H9 (cell line): ENCODE measurements at regions not wholly inside any gene's neighbourhood (a gene's known extent, or its start where the extent isn't known, plus 50 kb on each side); places are given as distances from the start of the nearest gene placed in this dataset.

Source experiments
- DNase-seq: peaks from one replicate; pipeline ENCODE4 v3.0.0-alpha.2; 2017
- H2AFZ ChIP-seq: one replicate; pipeline ENCODE4 v1.6.1; 2013; ENCODE audit warnings: mild to moderate bottlenecking, low read length, control low read depth, moderate library complexity
- H2AK5ac ChIP-seq: 2 replicates; pipeline ENCODE4 v1.6.1; 2013; ENCODE audit warnings: low read length, control low read depth, mixed read lengths; ENCODE audit not compliant: insufficient read length
- H2BK120ac ChIP-seq: one replicate; pipeline ENCODE4 v1.6.1; 2013; ENCODE audit warnings: low read depth, mild to moderate bottlenecking, low read length, control low read depth, inconsistent platforms; ENCODE audit not compliant: poor library complexity, severe bottlenecking
- H2BK12ac ChIP-seq: 2 replicates; pipeline ENCODE4 v1.6.1; 2013; ENCODE audit warnings: low read length, control low read depth, mixed read lengths, low read depth; ENCODE audit not compliant: insufficient read length
- H2BK15ac ChIP-seq: 2 replicates; pipeline ENCODE4 v1.6.1; 2013; ENCODE audit warnings: low read depth, low read length, control low read depth
- H2BK20ac ChIP-seq: one replicate; pipeline ENCODE4 v1.6.1; 2013; ENCODE audit warnings: low read depth, mild to moderate bottlenecking, low read length, control low read depth, inconsistent platforms; ENCODE audit not compliant: poor library complexity, severe bottlenecking
- H2BK5ac ChIP-seq: 2 replicates; pipeline ENCODE4 v1.6.1; 2013; ENCODE audit warnings: low read length, control low read depth, mixed read lengths; ENCODE audit not compliant: insufficient read length
- H3K14ac ChIP-seq: 2 replicates; pipeline ENCODE4 v1.6.1; 2013; ENCODE audit warnings: low read length, control low read depth; ENCODE audit not compliant: insufficient read depth
- H3K18ac ChIP-seq: 2 replicates; pipeline ENCODE4 v1.6.1; 2013; ENCODE audit warnings: low read depth, mild to moderate bottlenecking, mixed read lengths, low read length, control low read depth; ENCODE audit not compliant: insufficient read length
- H3K23ac ChIP-seq: 2 replicates; pipeline ENCODE4 v1.6.1; 2013; ENCODE audit warnings: low read length, control low read depth, mixed read lengths, low read depth; ENCODE audit not compliant: insufficient read length
- H3K23me2 ChIP-seq: 2 replicates; pipeline ENCODE4 v1.6.1; 2013; ENCODE audit warnings: low read depth, mild to moderate bottlenecking, mixed read lengths, low read length, control low read depth; ENCODE audit not compliant: insufficient read length, poor library complexity, severe bottlenecking
- H3K27ac ChIP-seq: 2 replicates; pipeline ENCODE4 v1.5.1; 2013; ENCODE audit warnings: low read length, control low read depth, mixed read lengths, low read depth; ENCODE audit not compliant: insufficient read length
- H3K27me3 ChIP-seq: 2 replicates; pipeline ENCODE4 v1.6.1; 2013; ENCODE audit warnings: low read length, control low read depth, inconsistent platforms; ENCODE audit not compliant: insufficient read depth
- H3K4ac ChIP-seq: 2 replicates; pipeline ENCODE4 v1.6.1; 2013; ENCODE audit warnings: low read depth, mild to moderate bottlenecking, control low read depth, inconsistent platforms, low read length, moderate library complexity
- H3K4me1 ChIP-seq: 2 replicates; pipeline ENCODE4 v1.6.1; 2013; ENCODE audit warnings: low read length, control low read depth, inconsistent platforms; ENCODE audit not compliant: insufficient read depth
- H3K4me2 ChIP-seq: 2 replicates; pipeline ENCODE4 v1.6.1; 2013; ENCODE audit warnings: low read length, control low read depth, mixed read lengths; ENCODE audit not compliant: insufficient read length, insufficient read depth
- H3K56ac ChIP-seq: 2 replicates; pipeline ENCODE4 v1.6.1; 2013; ENCODE audit warnings: low read depth, mild to moderate bottlenecking, mixed read lengths, low read length, control low read depth; ENCODE audit not compliant: insufficient read length
- H3K79me1 ChIP-seq: 2 replicates; pipeline ENCODE4 v1.6.1; 2013; ENCODE audit warnings: low read depth, mild to moderate bottlenecking, moderate library complexity, low read length, control low read depth, inconsistent platforms; ENCODE audit not compliant: insufficient read depth, poor library complexity, severe bottlenecking
- H3K79me2 ChIP-seq: 2 replicates; pipeline ENCODE4 v1.6.1; 2013; ENCODE audit warnings: low read length, control low read depth, inconsistent platforms; ENCODE audit not compliant: insufficient read depth
- H3K9ac ChIP-seq: 2 replicates; pipeline ENCODE4 v1.6.1; 2013; ENCODE audit warnings: low read length, control low read depth, mixed read lengths; ENCODE audit not compliant: insufficient read length; ENCODE audit errors: extremely low read depth
- H3K9me3 ChIP-seq: one replicate; pipeline ENCODE4 v1.6.1; 2013; ENCODE audit warnings: low read depth, low read length, inconsistent platforms; ENCODE audit not compliant: control insufficient read depth
- H3T11ph ChIP-seq: one replicate; pipeline ENCODE4 v1.6.1; 2013; ENCODE audit warnings: mild to moderate bottlenecking, low read length, control low read depth, inconsistent platforms
- H4K20me1 ChIP-seq: one replicate; pipeline ENCODE4 v1.6.1; 2013; ENCODE audit not compliant: control insufficient read depth, insufficient read length, insufficient read depth
- H4K5ac ChIP-seq: 2 replicates; pipeline ENCODE4 v1.6.1; 2013; ENCODE audit warnings: low read depth, mild to moderate bottlenecking, mixed read lengths, low read length, control low read depth; ENCODE audit not compliant: insufficient read length
- H4K8ac ChIP-seq: replicated peaks from 2 replicates; pipeline ENCODE4 v1.6.1; 2013; ENCODE audit warnings: low read length, control low read depth, mixed read lengths, low read depth; ENCODE audit not compliant: insufficient read length
- H4K91ac ChIP-seq: 2 replicates; pipeline ENCODE4 v1.6.1; 2013; ENCODE audit warnings: low read depth, mild to moderate bottlenecking, moderate library complexity, mixed read lengths, low read length, control low read depth; ENCODE audit not compliant: insufficient read length
- H3K27ac Mint-ChIP-seq, 3 experiments: 2 replicates in 2 of 3; 3 replicates in 1 of 3; pipeline ENCODE4 v1.8.0; 2020 to 2021; ENCODE audit warnings: mixed read lengths in 3 of 3, mild to moderate bottlenecking in 1 of 3, moderate library complexity in 1 of 3
- H3K27me3 Mint-ChIP-seq: 2 replicates; pipeline ENCODE4 v1.8.0; 2021; ENCODE audit warnings: low read depth, mild to moderate bottlenecking, moderate library complexity, mixed read lengths
- H3K36me3 Mint-ChIP-seq, 3 experiments: 2 replicates in 2 of 3; 3 replicates in 1 of 3; pipeline ENCODE4 v1.8.0; 2020 to 2021; ENCODE audit warnings: low read depth in 3 of 3, mixed read lengths in 3 of 3; ENCODE audit not compliant: insufficient read depth in 1 of 3
- H3K4me1 Mint-ChIP-seq, 2 experiments: 2 replicates each; pipeline ENCODE4 v1.8.0; 2020; ENCODE audit warnings: mixed read lengths in 2 of 2
- H3K4me3 Mint-ChIP-seq, 2 experiments: 2 replicates in 1 of 2; 3 replicates in 1 of 2; pipeline ENCODE4 v1.8.0; 2020 to 2021; ENCODE audit warnings: mild to moderate bottlenecking in 2 of 2, mixed read lengths in 2 of 2, moderate library complexity in 1 of 2
- H3K9me3 Mint-ChIP-seq, 2 experiments: 2 replicates in 1 of 2; 3 replicates in 1 of 2; pipeline ENCODE4 v1.8.0; 2020; ENCODE audit warnings: mild to moderate bottlenecking in 2 of 2, mixed read lengths in 2 of 2, moderate library complexity in 1 of 2
- CTCF ChIP-seq: fragments of 200-600 bp; sonication (generic); conservative IDR thresholded peaks from 3 replicates; pipeline ENCODE4 v1.8.0; 2021; ENCODE audit warnings: antibody characterized with exemption, mild to moderate bottlenecking
- WGBS: extraction: QIAGEN DNeasy Blood & Tissue Kit; methylation state at CpG from one replicate; pipeline ENCODE4 v1.1.7; 2013; ENCODE audit warnings: missing lambda C conversion rate, low lambda C conversion rate, mixed read lengths; ENCODE audit not compliant: insufficient read length; ENCODE audit errors: extremely low coverage; 5-methylcytosine and 5-hydroxymethylcytosine counted together

- TF ChIP-seq CTCF: no peak
- no peak overlapping the region for H3K4ac ChIP-seq
- Mint-ChIP-seq H3K9me3 (peaks cover 7 to 11% of the 10 kb centered on the region in 2 experiments; a peak in 4 of 5 replicates), H3K27me3 (no peaks in the 10 kb centered on the region; the same call in 1 of the 2 replicates), H3K36me3 (peaks cover 0 to 4% (median 0%) of the 10 kb centered on the region in 3 experiments; a peak in 2 of 7 replicates), H3K27ac (no peak overlapping the region), H3K4me1 (no peaks in the 10 kb centered on the region), H3K4me3 (no peak overlapping the region)
- H4K8ac ChIP-seq: no peak overlapping the region
- no peak overlapping the region for H3K9ac ChIP-seq
- H3K14ac ChIP-seq: no peak overlapping the region
- no peak overlapping the region for H2BK12ac ChIP-seq
- DNase-seq: no peak
- no peak overlapping the region for H2BK120ac ChIP-seq
- H2BK5ac ChIP-seq: no peak overlapping the region
- no peak overlapping the region for H2BK15ac ChIP-seq
- no CpG with 5 or more reads among the region's 1 CpG for WGBS
- H3K4me2 ChIP-seq: no peak overlapping the region
- no peak overlapping the region for H4K91ac ChIP-seq
- H4K20me1 ChIP-seq: no peaks in the 10 kb centered on the region
- H3K79me2 ChIP-seq: no peaks in the 10 kb centered on the region
- no peaks in the 10 kb centered on the region for H3K23me2 ChIP-seq
- H3K23ac ChIP-seq: no peak overlapping the region
- no peak overlapping the region for H4K5ac ChIP-seq
- no peak overlapping the region for H3K27ac ChIP-seq
- H3K79me1 ChIP-seq: no peaks in the 10 kb centered on the region
- H3K56ac ChIP-seq: no peak overlapping the region
- no peak overlapping the region for H3K18ac ChIP-seq
- H2BK20ac ChIP-seq: no peak overlapping the region
- H2AFZ ChIP-seq: no peak overlapping the region
- no peak overlapping the region for H3T11ph ChIP-seq
- H2AK5ac ChIP-seq: no peak overlapping the region
- H3K27me3 ChIP-seq: no peaks in the 10 kb centered on the region
- H3K4me1 ChIP-seq: no peaks in the 10 kb centered on the region
- no peaks in the 10 kb centered on the region for H3K9me3 ChIP-seq
These were observed 228.0 kb downstream of the CD109 start for GRCh38 chr6:73923905-73924485.
